IPS-NIHi7 (cell line): ENCODE measurements at regions not wholly inside any gene's neighbourhood (a gene's known extent, or its start where the extent isn't known, plus 50 kb on each side); places are given as distances from the start of the nearest gene placed in this dataset.

Experiments
- DNase-seq: peaks from one replicate; pipeline ENCODE4 v3.0.0; 2012; ENCODE audit warnings: mixed read lengths; ENCODE audit errors: extremely low spot score

GRCh38 chr14:42002141-42002540 lies 395.5 kb downstream of the LRFN5 start:
- no peak for DNase-seq

DNA sequence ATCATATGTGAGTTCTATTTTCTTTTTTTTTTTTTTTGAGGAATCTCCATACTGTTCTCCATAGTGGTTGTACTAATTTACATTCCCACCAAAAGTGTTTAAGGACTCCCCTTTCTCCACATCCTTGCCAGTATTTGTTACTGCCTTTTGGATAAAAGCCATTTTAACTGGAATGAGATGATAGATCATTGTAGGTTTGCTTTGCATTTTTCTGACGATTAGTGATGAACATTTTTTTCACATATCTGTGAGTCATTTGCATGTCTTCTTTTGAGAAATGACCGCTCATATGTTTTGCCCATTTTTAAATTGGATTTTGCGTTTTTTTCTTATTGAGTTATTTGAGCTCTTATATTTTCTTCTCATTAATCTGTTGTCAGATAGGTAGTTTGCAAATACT lies 394.8 kb downstream of the LRFN5 start:
- DNase-seq, result no peak

- DNase-seq, result no peak
Measured at GRCh38 chr14:42000450-42000849, 393.8 kb downstream of the LRFN5 start.

- no peak for DNase-seq
Measured at GRCh38 chr14:41993687-41994086, 387.0 kb downstream of the LRFN5 start.

- DNase-seq, result no peak
Measured at GRCh38 chr14:41986700-41987099, 380.0 kb downstream of the LRFN5 start.

GRCh38 chr14:41986083-41986645 lies 379.5 kb downstream of the LRFN5 start:
- no peak for DNase-seq

DNA sequence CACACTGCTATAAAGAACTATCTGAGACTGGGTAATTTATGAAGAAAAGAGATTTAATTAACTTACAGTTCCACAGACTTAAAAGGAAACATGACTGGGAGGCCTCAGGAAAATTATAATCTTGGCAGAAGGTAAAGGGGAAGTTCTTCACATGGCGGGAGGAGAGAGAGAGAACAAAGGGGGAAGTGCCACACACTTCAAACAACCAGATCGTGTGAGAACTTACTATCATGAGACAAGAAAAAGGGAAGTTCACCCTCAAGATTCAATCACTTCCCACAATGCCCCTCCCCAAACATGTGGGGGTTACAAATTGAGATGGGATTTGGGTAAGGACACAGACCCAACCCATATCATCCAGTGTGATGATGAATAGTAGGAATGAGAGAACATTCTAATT lies 366.5 kb downstream of the LRFN5 start:
- DNase-seq, result no peak

GRCh38 chr14:41972531-41972930 lies 365.9 kb downstream of the LRFN5 start:
- no peak for DNase-seq

DNA sequence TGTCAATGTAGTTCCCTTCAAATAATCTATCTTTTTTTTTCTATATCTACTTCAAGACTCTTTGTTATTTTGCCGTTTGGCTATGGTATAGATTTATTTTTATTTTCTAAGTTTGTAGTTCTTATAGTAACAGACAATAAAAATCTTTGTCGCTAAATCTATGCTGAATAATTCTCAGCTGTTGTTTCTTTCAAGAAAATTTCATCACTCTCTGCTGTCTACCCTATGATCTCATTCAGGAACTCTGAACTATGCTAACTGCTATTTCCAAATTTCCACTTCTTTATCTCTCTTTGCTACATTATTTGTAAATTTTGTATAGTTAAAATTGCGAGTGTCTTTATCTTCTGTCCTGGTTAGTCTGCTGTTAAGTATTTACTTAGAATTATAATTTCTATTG lies 353.6 kb downstream of the LRFN5 start:
- DNase-seq, result no peak

GRCh38 chr14:41957459-41957858 lies 350.8 kb downstream of the LRFN5 start:
- DNase-seq, result no peak
